Spinal cord (tissue), 9 donors: ENCODE measurements at regions not wholly inside any gene's neighbourhood (a gene's known extent, or its start where the extent isn't known, plus 50 kb on each side); places are given as distances from the start of the nearest gene placed in this dataset.
"Not testable (repeated sequence)": the region's sequence is repeated elsewhere in the genome, so short reads cannot be mapped to it uniquely, and the experiment has no call there.

Source experiments
- DNase-seq, 6 donors: peaks; one replicate each; pipeline versions ENCODE4 v3.0.0 to v3.0.0-alpha.2; 2013 to 2015; ENCODE audit warnings: low spot score in 6 of 6, low read depth in 4 of 6
- H3K27ac ChIP-seq: one replicate; pipeline ENCODE4 v1.5.1; 2013; ENCODE audit warnings: low read depth, low read length, control low read depth
- H3K27me3 ChIP-seq: one replicate; pipeline ENCODE4 v1.6.1; 2013; ENCODE audit warnings: low read length; ENCODE audit not compliant: control insufficient read depth, insufficient read depth
- H3K36me3 ChIP-seq: one replicate; pipeline ENCODE4 v1.6.1; 2013; ENCODE audit warnings: low read length; ENCODE audit not compliant: control insufficient read depth, insufficient read depth
- H3K4me1 ChIP-seq: one replicate; pipeline ENCODE4 v1.6.1; 2013; ENCODE audit warnings: low read length; ENCODE audit not compliant: control insufficient read depth, insufficient read depth
- H3K4me3 ChIP-seq: one replicate; pipeline ENCODE4 v1.5.1; 2013; ENCODE audit warnings: low read depth, low read length, control low read depth
- H3K9me3 ChIP-seq: one replicate; pipeline ENCODE4 v1.6.1; 2013; ENCODE audit warnings: low read length; ENCODE audit not compliant: control insufficient read depth, insufficient read depth
- WGBS: methylation state at CpG from one replicate; pipeline ENCODE4 v1.1.5; 2013; ENCODE audit warnings: missing lambda C conversion rate; ENCODE audit not compliant: insufficient coverage; 5-methylcytosine and 5-hydroxymethylcytosine counted together
- donor health status: healthy.

GRCh38 chr6:164086076-164086887 is 671.8 kb downstream of the QKI start:
- 72% methylated on average over 14 of the region's 25 CpGs for WGBS
- Histone ChIP-seq H3K27ac (peak overlapping the region; percentile 95), H3K27me3 (peaks cover 3% of the 10 kb centered on the region), H3K36me3 (no peaks in the 10 kb centered on the region), H3K4me3 (peak overlapping the region; percentile 25), H3K9me3 (no peaks in the 10 kb centered on the region), H3K4me1 (peaks cover 39% of the 10 kb centered on the region)
- DNase-seq = no peak

GRCh38 chr6:164085091-164086075 is 670.9 kb downstream of the QKI start:
- Histone ChIP-seq H3K4me3 (peak overlapping the region; percentile 25), H3K4me1 (peaks cover 44% of the 10 kb centered on the region), H3K9me3 (no peaks in the 10 kb centered on the region), H3K27ac (peak overlapping the region; percentile 95), H3K36me3 (no peaks in the 10 kb centered on the region), H3K27me3 (peaks cover 3% of the 10 kb centered on the region)
- WGBS = 19% methylated on average over 27 of the region's 33 CpGs
- peak; percentile 72 to 96 (median 84) for DNase-seq

- no peak for DNase-seq
- H3K9me3 ChIP-seq = no peaks in the 10 kb centered on the region
- H3K27me3 ChIP-seq = no peaks in the 10 kb centered on the region
- H3K4me1 ChIP-seq = peaks cover 27% of the 10 kb centered on the region
- WGBS = 81% methylated on average over 6 of the region's 6 CpGs
- H3K27ac ChIP-seq = no peak overlapping the region
- no peak overlapping the region for H3K4me3 ChIP-seq
- H3K36me3 ChIP-seq = no peaks in the 10 kb centered on the region
Observed at GRCh38 chr6:164079275-164079600, 664.7 kb downstream of the QKI start.

GRCh38 chr6:164078532-164079274 is 664.2 kb downstream of the QKI start:
- no peaks in the 10 kb centered on the region for H3K27me3 ChIP-seq
- H3K4me1 ChIP-seq = peaks cover 22% of the 10 kb centered on the region
- no peak overlapping the region for H3K27ac ChIP-seq
- peak in 1 of 6 donors; percentile 86 for DNase-seq
- no peaks in the 10 kb centered on the region for H3K36me3 ChIP-seq
- WGBS = 70% methylated on average over 8 of the region's 10 CpGs
- H3K9me3 ChIP-seq = no peaks in the 10 kb centered on the region
- H3K4me3 ChIP-seq = no peak overlapping the region

- not testable (repeated sequence) for DNase-seq, H3K9me3 ChIP-seq, H3K27me3 ChIP-seq, H3K4me3 ChIP-seq, H3K27ac ChIP-seq, H3K36me3 ChIP-seq
- 100% methylated on average over 1 of the region's 3 CpGs for WGBS
- peaks cover 16% of the 10 kb centered on the region for H3K4me1 ChIP-seq
Observed at GRCh38 chr6:164076818-164077532, 662.5 kb downstream of the QKI start.

GRCh38 chr6:164075981-164076615 is 661.6 kb downstream of the QKI start:
- 64% methylated on average over 5 of the region's 10 CpGs for WGBS
- Histone ChIP-seq H3K27me3 (no peaks in the 10 kb centered on the region), H3K9me3 (no peaks in the 10 kb centered on the region), H3K36me3 (no peaks in the 10 kb centered on the region), H3K4me1 (peaks cover 18% of the 10 kb centered on the region), H3K4me3 (no peak overlapping the region), H3K27ac (no peak overlapping the region)
- DNase-seq = no peak

- Histone ChIP-seq H3K4me3 (no peak overlapping the region), H3K36me3 (no peaks in the 10 kb centered on the region), H3K4me1 (peaks cover 9% of the 10 kb centered on the region), H3K9me3 (no peaks in the 10 kb centered on the region), H3K27ac (peak overlapping the region; percentile 6), H3K27me3 (no peaks in the 10 kb centered on the region)
- DNase-seq = no peak
- WGBS = no CpG with 5 or more reads among the region's 2 CpGs
Observed at GRCh38 chr6:164072240-164072666, 657.7 kb downstream of the QKI start.

- H3K4me1 ChIP-seq = peaks cover 9% of the 10 kb centered on the region
- no peaks in the 10 kb centered on the region for H3K36me3 ChIP-seq
- 40% methylated on average over 7 of the region's 11 CpGs for WGBS
- no peaks in the 10 kb centered on the region for H3K27me3 ChIP-seq
- no peak overlapping the region for H3K4me3 ChIP-seq
- peak overlapping the region; percentile 82 for H3K27ac ChIP-seq
- no peaks in the 10 kb centered on the region for H3K9me3 ChIP-seq
- DNase-seq = peak; percentile 43 to 94 (median 68)
Observed at GRCh38 chr6:164069350-164069990, 655.0 kb downstream of the QKI start.
